H1 (cell line): ENCODE measurements at regions not wholly inside any gene's neighbourhood (a gene's known extent, or its start where the extent isn't known, plus 50 kb on each side); places are given as distances from the start of the nearest gene placed in this dataset.
A peak's percentile ranks its signal among the peaks of the same experiment; 100 is the strongest.

Source experiments
- CTCF ChIA-PET: fragments of 300-600 bp; sonication (Branson Sonifier 250); formaldehyde crosslinking; loops from one replicate; lab custom pipeline; 2021; ENCODE audit not compliant: partially characterized antibody; lab: Charles Lee
- POLR2A ChIA-PET: fragments of 300-600 bp; sonication (Branson Sonifier 250); formaldehyde crosslinking; loops from one replicate; lab custom pipeline; 2021; ENCODE audit warnings: inconsistent platforms; ENCODE audit not compliant: partially characterized antibody; lab: Charles Lee
- DNase-seq, 2 experiments: peaks; one replicate each; pipeline versions ENCODE4 v3.0.0 to v3.0.0-alpha.2; 2010 to 2022; ENCODE audit warnings: low spot score in 2 of 2, low read depth in 1 of 2, mixed read lengths in 1 of 2
- FAIRE-seq: peaks from 2 replicates; lab custom pipeline; 2011; peaks lifted over from hg19 to GRCh38; lab: Jason Lieb, UNC
- H2AFZ ChIP-seq: 2 replicates; pipeline ENCODE4 v1.8.1; 2012; ENCODE audit warnings: low read length, inconsistent platforms
- H2AK5ac ChIP-seq: 2 replicates; pipeline ENCODE4 v1.6.1; 2013; ENCODE audit warnings: low read depth, low read length
- H2BK120ac ChIP-seq: replicated peaks from 2 replicates; pipeline ENCODE3; 2013; ENCODE audit warnings: low read depth, low read length, inconsistent platforms
- H2BK12ac ChIP-seq: 2 replicates; pipeline ENCODE4 v1.6.1; 2013; ENCODE audit warnings: low read depth, low read length
- H2BK15ac ChIP-seq: 2 replicates; pipeline ENCODE4 v1.6.1; 2013; ENCODE audit warnings: low read length
- H2BK20ac ChIP-seq: 2 replicates; pipeline ENCODE4 v1.6.1; 2013; ENCODE audit warnings: low read length
- H2BK5ac ChIP-seq: 2 replicates; pipeline ENCODE4 v1.6.1; 2013; ENCODE audit warnings: low read depth, low read length
- H3K14ac ChIP-seq: 2 replicates; pipeline ENCODE4 v1.6.1; 2013; ENCODE audit warnings: inconsistent platforms; ENCODE audit not compliant: insufficient read length
- H3K18ac ChIP-seq: 2 replicates; pipeline ENCODE4 v1.6.1; 2013; ENCODE audit warnings: low read length; ENCODE audit errors: extremely low read depth
- H3K23ac ChIP-seq: 2 replicates; pipeline ENCODE4 v1.6.1; 2013; ENCODE audit warnings: inconsistent platforms; ENCODE audit not compliant: insufficient read length
- H3K23me2 ChIP-seq: 2 replicates; pipeline ENCODE4 v1.6.1; 2013; ENCODE audit warnings: low read depth, low read length
- H3K27ac ChIP-seq: 2 replicates; pipeline ENCODE4 v1.6.1; 2011; ENCODE audit warnings: low read depth, low read length, inconsistent platforms
- H3K27me3 ChIP-seq, 4 experiments: replicated peaks in 1 of 4; 1 replicate in 1 of 4; 2 replicates in 3 of 4; pipeline versions ENCODE4 v1.6.1 to v1.8.1; 2011 to 2013; ENCODE audit warnings: low read length in 3 of 4, mild to moderate bottlenecking in 3 of 4, inconsistent platforms in 2 of 4, mixed read lengths in 2 of 4, moderate library complexity in 1 of 4; ENCODE audit not compliant: control insufficient read depth in 3 of 4, insufficient read depth in 3 of 4; ENCODE audit errors: extremely low read depth in 1 of 4
- H3K36me3 ChIP-seq, 4 experiments: 2 replicates each; pipeline versions ENCODE4 v1.6.1 to v1.8.1; 2011 to 2013; ENCODE audit warnings: mild to moderate bottlenecking in 4 of 4, low read length in 3 of 4, moderate library complexity in 2 of 4, control low read depth in 1 of 4, inconsistent platforms in 1 of 4; ENCODE audit not compliant: insufficient read depth in 4 of 4, control insufficient read depth in 2 of 4
- H3K4ac ChIP-seq: replicated peaks from 2 replicates; pipeline ENCODE3; 2013; ENCODE audit warnings: low read length, low read depth, mixed read lengths, inconsistent platforms; ENCODE audit not compliant: insufficient read length
- H3K4me1 ChIP-seq, 4 experiments: replicated peaks in 1 of 4; 1 replicate in 1 of 4; 2 replicates in 3 of 4; pipeline versions ENCODE4 v1.6.1 to v1.8.1; 2011 to 2013; ENCODE audit warnings: low read length in 3 of 4, inconsistent platforms in 2 of 4, mixed read lengths in 1 of 4; ENCODE audit not compliant: insufficient read depth in 4 of 4, control insufficient read depth in 3 of 4
- H3K4me2 ChIP-seq, 2 experiments: 2 replicates each; pipeline versions ENCODE4 v1.6.1 to v1.8.1; 2011 to 2013; ENCODE audit warnings: low read depth in 2 of 2, low read length in 2 of 2, control low read depth in 1 of 2, inconsistent platforms in 1 of 2, mild to moderate bottlenecking in 1 of 2; ENCODE audit not compliant: insufficient read depth in 1 of 2
- H3K4me3 ChIP-seq, 4 experiments: fragments of 200-600, 300-600 bp in 1 of 4; sonication (generic), shearing (Covaris generic), sonication (Bioruptor Twin) in 1 of 4; 2 replicates each; pipeline versions ENCODE4 v1.5.1 to v1.8.1; 2011 to 2016; ENCODE audit warnings: low read length in 4 of 4, low read depth in 3 of 4, control low read depth in 2 of 4, inconsistent platforms in 2 of 4, mild to moderate bottlenecking in 2 of 4, mixed read lengths in 1 of 4, moderate library complexity in 1 of 4; ENCODE audit not compliant: insufficient read depth in 2 of 4; ENCODE audit errors: extremely low read depth in 1 of 4
- H3K56ac ChIP-seq: replicated peaks from 2 replicates; pipeline ENCODE3; 2013; ENCODE audit warnings: low read depth, mild to moderate bottlenecking, mixed read lengths, low read length, inconsistent platforms; ENCODE audit not compliant: insufficient read length
- H3K79me1 ChIP-seq: 2 replicates; pipeline ENCODE4 v1.6.1; 2013; ENCODE audit warnings: low read depth, low read length, control low read depth
- H3K79me2 ChIP-seq, 2 experiments: 2 replicates each; pipeline versions ENCODE4 v1.6.1 to v1.8.1; 2012 to 2013; ENCODE audit warnings: low read length in 2 of 2, mild to moderate bottlenecking in 2 of 2, inconsistent platforms in 1 of 2; ENCODE audit not compliant: insufficient read depth in 2 of 2, control insufficient read depth in 1 of 2
- H3K9ac ChIP-seq, 4 experiments: replicated peaks in 1 of 4; 1 replicate in 1 of 4; 2 replicates in 3 of 4; pipeline versions ENCODE4 v1.6.1 to v1.8.1; 2011 to 2013; ENCODE audit warnings: low read depth in 3 of 4, low read length in 3 of 4, control low read depth in 2 of 4, mild to moderate bottlenecking in 2 of 4, moderate library complexity in 2 of 4, inconsistent platforms in 1 of 4; ENCODE audit errors: extremely low read depth in 1 of 4
- H3K9me3 ChIP-seq, 2 experiments: 2 replicates each; pipeline versions ENCODE4 v1.6.1 to v1.8.1; 2012 to 2013; ENCODE audit warnings: mild to moderate bottlenecking in 2 of 2, moderate library complexity in 2 of 2, control low read depth in 1 of 2, inconsistent platforms in 1 of 2, low read depth in 1 of 2, low read length in 1 of 2, mixed read lengths in 1 of 2; ENCODE audit not compliant: insufficient read depth in 2 of 2
- H4K20me1 ChIP-seq, 2 experiments: replicated peaks in 1 of 2; 2 replicates each; pipeline versions ENCODE3 to v1.8.1; 2011 to 2013; ENCODE audit warnings: inconsistent platforms in 2 of 2, low read length in 2 of 2, mild to moderate bottlenecking in 1 of 2; ENCODE audit not compliant: insufficient read depth in 2 of 2, control insufficient read depth in 1 of 2
- H4K5ac ChIP-seq: 2 replicates; pipeline ENCODE4 v1.6.1; 2013; ENCODE audit warnings: low read length, low read depth, mixed read lengths, inconsistent platforms; ENCODE audit not compliant: insufficient read length
- H4K8ac ChIP-seq: 2 replicates; pipeline ENCODE4 v1.8.0; 2013; ENCODE audit warnings: mild to moderate bottlenecking, moderate library complexity, low read length, inconsistent platforms; ENCODE audit not compliant: insufficient read depth; ENCODE audit errors: extremely low read depth
- H4K91ac ChIP-seq: replicated peaks from 2 replicates; pipeline ENCODE3; 2013; ENCODE audit warnings: low read length, mixed read lengths, inconsistent platforms; ENCODE audit not compliant: insufficient read length
- BACH1 ChIP-seq: IDR thresholded peaks from 2 replicates; pipeline ENCODE4 v1.6.1; 2012; ENCODE audit warnings: low read length, improper control_type of control experiment
- FOSL1 ChIP-seq: IDR thresholded peaks from 2 replicates; pipeline ENCODE4 v1.6.1; 2011; ENCODE audit warnings: mild to moderate bottlenecking, low read depth, low read length, moderate library complexity; ENCODE audit not compliant: insufficient read depth
- HDAC2 ChIP-seq, 2 experiments: fragments of 300-600 bp in 1 of 2; sonication (generic) in 1 of 2; IDR thresholded peaks; 2 replicates each; pipeline ENCODE4 v1.6.1; 2011 to 2012; ENCODE audit warnings: low read depth in 2 of 2, low read length in 2 of 2, mild to moderate bottlenecking in 2 of 2, moderate library complexity in 2 of 2, borderline replicate concordance in 1 of 2, inconsistent platforms in 1 of 2
- KDM4A ChIP-seq: IDR thresholded peaks from one replicate; pipeline ENCODE4 v1.7.1; 2012; ENCODE audit warnings: low read depth, mild to moderate bottlenecking, moderate library complexity, low read length, inconsistent platforms; ENCODE audit not compliant: severe bottlenecking
- NANOG ChIP-seq: IDR thresholded peaks from 2 replicates; pipeline ENCODE4 v1.6.1; 2011; ENCODE audit warnings: low read length, low read depth, mild to moderate bottlenecking, inconsistent platforms; ENCODE audit not compliant: insufficient read depth, poor library complexity, severe bottlenecking
- SP4 ChIP-seq: IDR thresholded peaks from 2 replicates; pipeline ENCODE4 v1.6.1; 2012; ENCODE audit warnings: low read length, inconsistent platforms
- WGBS, 2 experiments: shearing (Covaris generic) in 1 of 2; methylation state at CpG; one replicate each; pipeline versions ENCODE4 v1.1.6 to v1.1.7; 2013 to 2015; ENCODE audit warnings: low lambda C conversion rate in 2 of 2, mixed read lengths in 2 of 2, inconsistent platforms in 1 of 2, low coverage in 1 of 2, missing lambda C conversion rate in 1 of 2; ENCODE audit not compliant: insufficient replicate concordance in 2 of 2, insufficient coverage in 1 of 2, insufficient read length in 1 of 2; ENCODE audit errors: extremely low coverage in 1 of 2, missing lambda C conversion rate in 1 of 2; 5-methylcytosine and 5-hydroxymethylcytosine counted together
- TF ChIP-seq, protein P1 (sequence below): IDR thresholded peaks from 2 replicates; pipeline ENCODE4 v1.6.1; 2012; ENCODE audit warnings: inconsistent platforms

GRCh38 chr5:115369430-115370144, 73.1 kb upstream of the CCDC112 start:
- FAIRE-seq (no peak), DNase-seq (peak in 1 of 2 experiments; percentile 52)
- peak overlapping the region; percentile 95 for H4K8ac ChIP-seq
- 0 out of 2 replicates have a peak overlapping the region, but pooled peaks have one; percentile 65 for H2BK15ac ChIP-seq
- H4K5ac ChIP-seq = peak overlapping the region; percentile 96
- 59% methylated on average over 12 of the region's 12 CpGs; no CpG with 5 or more reads in 1 of the 2 experiments for WGBS, 2 experiments
- peaks cover 0 to 11% (median 6%) of the 10 kb centered on the region in 4 experiments; a peak in 5 of 7 replicates for H3K4me1 ChIP-seq
- H2BK20ac ChIP-seq = peak overlapping the region; percentile 77; the same call in 1 of the 2 replicates
- H4K20me1 ChIP-seq = no peaks in the 10 kb centered on the region
- H3K23ac ChIP-seq = no peak overlapping the region
- H3K4ac ChIP-seq = peak overlapping the region; percentile 100
- peak overlapping the region; percentile 25 to 48; a peak in 3 of 4 replicates for H3K4me2 ChIP-seq
- no peaks in the 10 kb centered on the region; a peak in 1 of 7 replicates for H3K27me3 ChIP-seq
- peak overlapping the region; percentile 80 for H3K27ac ChIP-seq
- H3K4me3 ChIP-seq = no peak overlapping the region
- peak overlapping the region; percentile 98 for H2BK120ac ChIP-seq
- H3K23me2 ChIP-seq = no peaks in the 10 kb centered on the region
- H3K36me3 ChIP-seq = no peaks in the 10 kb centered on the region
- CTCF ChIA-PET = interaction anchor here (0.6 to 2.2 kb wide), 10 partner anchors 10 to 525 kb away, joined by 3 to 14 read pairs (median 4); no protein-coding TSS in a partner anchor
- no peak overlapping the region for H3K14ac ChIP-seq
- no peaks in the 10 kb centered on the region for H3K9me3 ChIP-seq
- H4K91ac ChIP-seq = peak overlapping the region; percentile 100
- peak overlapping the region; percentile 99 for H2BK12ac ChIP-seq
- no peaks in the 10 kb centered on the region for H3K79me1 ChIP-seq
- no peak overlapping the region for H3K9ac ChIP-seq
- peak overlapping the region; percentile 55 for H3K18ac ChIP-seq
- TF ChIP-seq HDAC2 (IDR thresholded peaks at IDR 0.05; ENCODE audit: borderline replicate concordance in 1 of 2, low read depth in 2 of 2, low read length in 2 of 2) = 0 out of 4 replicates have a peak, but pooled peaks of 1 of the 2 experiments have one; percentile 52
- TF ChIP-seq BACH1 = peak; percentile 27; the same call in 1 of the 2 replicates
- no peak for TF ChIP-seq FOSL1
- TF ChIP-seq NANOG = no peak
- TF ChIP-seq, protein P1, sequence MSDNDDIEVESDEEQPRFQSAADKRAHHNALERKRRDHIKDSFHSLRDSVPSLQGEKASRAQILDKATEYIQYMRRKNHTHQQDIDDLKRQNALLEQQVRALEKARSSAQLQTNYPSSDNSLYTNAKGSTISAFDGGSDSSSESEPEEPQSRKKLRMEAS = peak; percentile 4; the same call in 1 of the 2 replicates
- no peak for TF ChIP-seq SP4
- TF ChIP-seq KDM4A = no peak
- TF ChIP-seq, all 59 proteins: peak for 3
- POLR2A ChIA-PET = interaction anchor here (0.6 to 2.0 kb wide), 3 partner anchors 73 to 446 kb away, joined by 3 to 5 read pairs (median 3); partner anchors contain the start of genes CCDC112 and FEM1C
- peak overlapping the region; percentile 99 for H2BK5ac ChIP-seq
- H2AK5ac ChIP-seq = peak overlapping the region; percentile 84
- H2AFZ ChIP-seq = no peak overlapping the region
- H3K79me2 ChIP-seq = no peaks in the 10 kb centered on the region
- H3K56ac ChIP-seq = peak overlapping the region; percentile 52
